Activated B cell treated with CpG ODN at 0.5 μM for 24 hours (primary cell): ENCODE measurements at regions not wholly inside any gene's neighbourhood (a gene's known extent, or its start where the extent isn't known, plus 50 kb on each side); places are given as distances from the start of the nearest gene placed in this dataset.

ENCODE experiments used
- ATAC-seq: fragments of 200-7000 bp; cut with Tn5 transposase; one replicate; pipeline ENCODE4 v1.10.0; 2021; ENCODE audit warnings: low read depth, mild to moderate bottlenecking, moderate library complexity
- CTCF ChIA-PET: fragments of 350-600 bp; sonication (Branson Sonifier 250); formaldehyde crosslinking; loops from one replicate; lab custom pipeline; 2021; ENCODE audit warnings: antibody characterized with exemption; lab: Charles Lee
- POLR2A ChIA-PET: fragments of 350-600 bp; sonication (Branson Sonifier 250); formaldehyde crosslinking; loops from one replicate; lab custom pipeline; 2021; ENCODE audit warnings: antibody characterized with exemption; lab: Charles Lee
- DNase-seq: peaks from one replicate; pipeline ENCODE4 v3.0.0; 2022
- H3K27ac Mint-ChIP-seq: one replicate; pipeline ENCODE4 v1.8.0; 2020; ENCODE audit warnings: mixed read lengths
- H3K27me3 Mint-ChIP-seq: one replicate; pipeline ENCODE4 v1.8.0; 2021; ENCODE audit warnings: mixed read lengths
- H3K36me3 Mint-ChIP-seq: one replicate; pipeline ENCODE4 v1.8.0; 2021; ENCODE audit warnings: low read depth, mixed read lengths
- H3K4me1 Mint-ChIP-seq: one replicate; pipeline ENCODE4 v1.8.0; 2021; ENCODE audit warnings: mixed read lengths
- H3K4me3 Mint-ChIP-seq: one replicate; pipeline ENCODE4 v1.8.0; 2020; ENCODE audit warnings: mild to moderate bottlenecking, mixed read lengths
- H3K9me3 Mint-ChIP-seq: one replicate; pipeline ENCODE4 v1.8.0; 2020; ENCODE audit warnings: mixed read lengths
- intact Hi-C: fragments of 100-400 bp; cut with micrococcal nuclease; formaldehyde crosslinking; loops from one replicate; pipeline ENCODE4 v1.15.1; 2024
- TF ChIP-seq, protein P1 (sequence below): fragments of 200-600 bp; IDR thresholded peaks from one replicate; pipeline ENCODE4 v1.8.0; 2022; ENCODE audit warnings: antibody characterized with exemption, mild to moderate bottlenecking

DNA sequence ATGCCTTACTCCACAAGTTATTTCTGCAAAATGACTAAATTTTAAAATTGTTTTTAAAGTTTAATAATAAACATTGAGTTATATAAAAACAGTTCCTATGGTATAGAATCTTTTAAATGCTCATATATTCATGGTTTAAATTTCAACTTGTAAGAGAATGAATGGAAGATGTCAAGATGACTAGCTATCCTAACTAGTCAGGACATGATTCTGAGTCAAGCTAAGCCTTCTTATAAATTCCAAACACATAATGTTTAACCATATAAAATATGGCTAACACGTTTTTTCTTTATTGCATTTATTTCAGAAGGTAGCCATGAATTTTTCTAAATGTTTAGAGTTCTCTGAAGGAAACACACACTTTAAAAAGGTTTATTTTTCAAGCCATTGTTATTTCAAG, 320.4 kb downstream of the CBLN2 start:
- CTCF ChIA-PET, result no interaction called here
- DNase-seq (no peak), ATAC-seq (no peak)
- Mint-ChIP-seq H3K4me1 (no peaks in the 10 kb centered on the region), H3K27me3 (no peaks in the 10 kb centered on the region), H3K4me3 (no peak overlapping the region), H3K9me3 (peaks cover 6% of the 10 kb centered on the region), H3K27ac (no peak overlapping the region), H3K36me3 (no peaks in the 10 kb centered on the region)
- TF ChIP-seq, protein P1, sequence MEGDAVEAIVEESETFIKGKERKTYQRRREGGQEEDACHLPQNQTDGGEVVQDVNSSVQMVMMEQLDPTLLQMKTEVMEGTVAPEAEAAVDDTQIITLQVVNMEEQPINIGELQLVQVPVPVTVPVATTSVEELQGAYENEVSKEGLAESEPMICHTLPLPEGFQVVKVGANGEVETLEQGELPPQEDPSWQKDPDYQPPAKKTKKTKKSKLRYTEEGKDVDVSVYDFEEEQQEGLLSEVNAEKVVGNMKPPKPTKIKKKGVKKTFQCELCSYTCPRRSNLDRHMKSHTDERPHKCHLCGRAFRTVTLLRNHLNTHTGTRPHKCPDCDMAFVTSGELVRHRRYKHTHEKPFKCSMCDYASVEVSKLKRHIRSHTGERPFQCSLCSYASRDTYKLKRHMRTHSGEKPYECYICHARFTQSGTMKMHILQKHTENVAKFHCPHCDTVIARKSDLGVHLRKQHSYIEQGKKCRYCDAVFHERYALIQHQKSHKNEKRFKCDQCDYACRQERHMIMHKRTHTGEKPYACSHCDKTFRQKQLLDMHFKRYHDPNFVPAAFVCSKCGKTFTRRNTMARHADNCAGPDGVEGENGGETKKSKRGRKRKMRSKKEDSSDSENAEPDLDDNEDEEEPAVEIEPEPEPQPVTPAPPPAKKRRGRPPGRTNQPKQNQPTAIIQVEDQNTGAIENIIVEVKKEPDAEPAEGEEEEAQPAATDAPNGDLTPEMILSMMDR, result no peak
- POLR2A ChIA-PET, result no interaction called here
- intact Hi-C loops, result no loop called here

DNA sequence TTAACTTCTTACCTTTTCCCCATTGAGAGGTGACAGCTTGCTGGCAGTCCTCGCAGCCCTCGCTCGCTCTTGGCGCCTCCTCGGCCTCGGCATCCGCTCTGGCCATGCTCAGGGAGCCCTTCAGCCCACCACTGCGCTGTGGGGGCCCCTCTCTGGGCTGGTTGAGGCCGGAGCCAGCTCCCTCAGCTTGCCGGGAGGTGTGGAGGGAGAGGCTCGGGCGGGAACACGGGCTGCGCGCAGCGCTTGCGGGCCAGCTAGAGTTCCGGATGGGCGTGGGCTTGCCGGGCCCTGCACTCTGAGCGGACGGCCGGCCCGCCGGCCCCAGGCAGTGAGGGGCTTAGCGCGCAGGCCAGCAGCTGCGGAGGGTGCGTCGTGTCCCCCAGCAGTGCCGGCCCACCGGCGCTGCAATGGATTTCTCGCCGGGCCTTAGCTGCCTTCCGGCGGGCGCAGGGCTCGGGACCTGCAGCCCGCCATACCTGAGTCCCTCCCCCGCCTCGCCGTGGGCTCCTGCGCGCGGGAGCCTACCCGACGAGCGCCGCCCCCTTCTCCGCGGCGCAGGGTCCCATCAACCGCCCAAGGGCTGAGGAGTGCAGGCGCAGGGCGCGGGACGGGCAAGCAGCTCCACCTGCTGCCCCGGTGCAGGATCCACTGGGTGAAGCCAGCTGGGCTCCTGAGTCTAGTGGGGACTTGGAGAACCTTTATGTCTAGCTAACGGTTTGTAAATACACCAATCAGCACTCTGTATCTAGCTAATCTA, 335.0 kb downstream of the CBLN2 start:
- intact Hi-C loops, result no loop called here
- no peaks in the 10 kb centered on the region for H3K27me3 Mint-ChIP-seq

DNA sequence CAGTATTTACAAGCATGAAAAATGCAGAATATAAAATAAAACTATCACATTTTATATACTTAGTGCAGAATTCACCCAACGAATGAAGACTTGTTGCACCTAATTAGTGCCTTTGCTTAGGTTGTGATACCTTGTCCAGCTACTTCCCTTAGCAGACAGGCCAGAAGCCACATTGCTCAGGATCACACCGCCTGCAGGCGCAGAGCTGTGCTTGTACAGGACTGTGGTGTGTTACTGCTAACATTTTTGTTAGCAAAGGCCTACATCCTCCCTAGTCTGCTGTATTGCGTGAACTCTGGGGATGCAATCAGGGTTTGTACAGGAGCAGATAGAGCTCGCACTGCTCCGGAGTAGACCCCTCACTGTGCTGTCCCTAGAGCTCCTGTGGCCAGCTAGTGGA, 336.9 kb downstream of the CBLN2 start:
- ATAC-seq, result no peak
- Mint-ChIP-seq H3K4me1 (no peaks in the 10 kb centered on the region), H3K27me3 (no peaks in the 10 kb centered on the region), H3K36me3 (no peaks in the 10 kb centered on the region), H3K27ac (no peak overlapping the region), H3K9me3 (no peaks in the 10 kb centered on the region), H3K4me3 (no peak overlapping the region)
- TF ChIP-seq, protein P1, result no peak
- DNase-seq, result no peak
- POLR2A ChIA-PET, result no interaction called here
- intact Hi-C loops, result no loop called here
- CTCF ChIA-PET, result no interaction called here

More for the DNA sequence above, 335.0 kb downstream of the CBLN2 start:
- H3K4me3 Mint-ChIP-seq, result no peak overlapping the region
- H3K36me3 Mint-ChIP-seq, result no peaks in the 10 kb centered on the region
- ATAC-seq (no peak), DNase-seq (no peak)
- H3K27ac Mint-ChIP-seq, result no peak overlapping the region
- ChIA-PET POLR2A (no interaction called here), CTCF (no interaction called here)
- TF ChIP-seq, protein P1, result no peak
- no peaks in the 10 kb centered on the region for H3K4me1 Mint-ChIP-seq
- H3K9me3 Mint-ChIP-seq, result no peaks in the 10 kb centered on the region

DNA sequence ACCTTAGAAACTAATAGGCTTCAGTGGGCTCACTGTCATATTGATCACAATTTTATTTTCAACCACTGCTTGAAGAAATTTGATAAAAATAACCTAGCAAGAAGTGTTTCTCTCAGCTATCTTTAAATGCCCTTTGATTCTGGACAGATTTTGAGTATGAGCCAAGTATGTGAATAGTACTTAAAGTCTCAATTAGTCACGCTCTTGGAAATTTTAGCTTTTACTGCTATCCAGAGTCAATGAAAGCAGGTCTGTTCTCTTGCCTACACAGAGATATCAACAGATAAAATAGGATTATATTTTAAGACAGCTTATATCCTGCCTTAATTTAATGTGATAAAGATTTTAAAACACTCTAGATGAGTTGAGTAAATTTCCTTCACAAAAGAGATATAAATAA, 337.3 kb downstream of the CBLN2 start:
- ATAC-seq, result no peak
- TF ChIP-seq, protein P1, result no peak

DNA sequence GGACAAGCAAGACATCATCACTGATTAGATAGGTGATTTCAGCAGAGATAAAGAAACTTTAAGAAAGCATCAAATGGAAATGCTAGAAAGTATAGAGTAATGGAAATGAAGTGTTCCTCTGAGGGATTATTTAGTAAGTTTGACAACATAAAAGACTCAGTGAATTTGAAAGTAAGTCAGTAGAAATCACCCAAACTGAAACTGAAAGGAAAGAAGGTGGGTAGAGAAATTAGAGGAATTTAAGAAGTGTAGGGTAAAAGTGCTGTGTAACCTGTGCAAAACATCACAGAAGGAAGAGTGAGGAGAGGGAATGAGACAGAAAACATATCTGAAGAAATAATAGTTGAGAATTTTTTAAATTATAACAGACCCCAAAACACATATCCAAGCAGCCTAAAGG, 343.1 kb downstream of the CBLN2 start:
- Mint-ChIP-seq H3K36me3 (no peaks in the 10 kb centered on the region), H3K27ac (no peak overlapping the region), H3K4me1 (peaks cover 7% of the 10 kb centered on the region), H3K27me3 (no peaks in the 10 kb centered on the region), H3K9me3 (no peaks in the 10 kb centered on the region), H3K4me3 (no peak overlapping the region)
- DNase-seq (no peak), ATAC-seq (no peak)
- ChIA-PET POLR2A (no interaction called here), CTCF (no interaction called here)
- TF ChIP-seq, protein P1, result no peak
- intact Hi-C loops, result no loop called here

More for the DNA sequence above, 337.3 kb downstream of the CBLN2 start:
- intact Hi-C loops, result no loop called here
- Mint-ChIP-seq H3K4me3 (no peak overlapping the region), H3K36me3 (no peaks in the 10 kb centered on the region), H3K4me1 (no peaks in the 10 kb centered on the region), H3K9me3 (no peaks in the 10 kb centered on the region), H3K27ac (no peak overlapping the region), H3K27me3 (no peaks in the 10 kb centered on the region)
- DNase-seq, result no peak
- ChIA-PET CTCF (no interaction called here), POLR2A (no interaction called here)
